Neural cell (in vitro differentiated cells): ENCODE measurements at regions not wholly inside any gene's neighbourhood (a gene's known extent, or its start where the extent isn't known, plus 50 kb on each side); places are given as distances from the start of the nearest gene placed in this dataset.

Experiments used
- H2AFZ ChIP-seq: fragments of 200-600, 300-800 bp; sonication (generic), shearing (Covaris generic); 2 replicates; pipeline ENCODE4 v1.6.0; 2014; ENCODE audit warnings: low read depth, mild to moderate bottlenecking, antibody characterized with exemption, low read length, moderate library complexity
- H3F3A ChIP-seq: fragments of 200-600 bp; shearing (Covaris generic); 2 replicates; pipeline ENCODE4 v1.6.1; 2016; ENCODE audit warnings: mild to moderate bottlenecking, moderate library complexity, mixed read lengths, antibody characterized with exemption, low read length; ENCODE audit not compliant: insufficient read depth, poor library complexity, severe bottlenecking
- H3K27ac ChIP-seq: fragments of 200-600, 300-800 bp; sonication (generic), shearing (Covaris generic); 2 replicates; pipeline ENCODE4 v1.5.1; 2014; ENCODE audit warnings: mild to moderate bottlenecking, low read length, moderate library complexity
- H3K27me3 ChIP-seq: fragments of 300-800, 200-600 bp; sonication (generic), shearing (Covaris generic); 2 replicates; pipeline ENCODE4 v1.6.0; 2014; ENCODE audit warnings: mild to moderate bottlenecking, low read depth, low read length, moderate library complexity; ENCODE audit not compliant: insufficient read depth
- H3K36me3 ChIP-seq: fragments of 300-800, 200-600 bp; sonication (generic), shearing (Covaris generic); 2 replicates; pipeline ENCODE4 v1.5.1; 2014; ENCODE audit warnings: mild to moderate bottlenecking, antibody characterized with exemption, low read length, moderate library complexity; ENCODE audit not compliant: insufficient read depth
- H3K4me2 ChIP-seq: fragments of 300-800, 200-600 bp; sonication (generic), shearing (Covaris generic); 2 replicates; pipeline ENCODE4 v1.6.0; 2014; ENCODE audit warnings: mild to moderate bottlenecking, low read length
- H3K4me3 ChIP-seq: fragments of 300-800, 200-600 bp; sonication (generic), shearing (Covaris generic); 2 replicates; pipeline ENCODE4 v1.5.1; 2014; ENCODE audit warnings: mild to moderate bottlenecking, low read length, moderate library complexity
- H3K79me2 ChIP-seq: fragments of 200-600 bp; shearing (Covaris generic); replicated peaks from 2 replicates; pipeline ENCODE4 v1.6.0; 2014; ENCODE audit warnings: mild to moderate bottlenecking, low read length, moderate library complexity; ENCODE audit not compliant: insufficient read depth
- H3K9ac ChIP-seq: fragments of 300-800, 200-600 bp; sonication (generic), shearing (Covaris generic); 2 replicates; pipeline ENCODE4 v1.6.1; 2016; ENCODE audit warnings: mild to moderate bottlenecking, low read length, mixed read lengths
- H3K9me2 ChIP-seq: fragments of 200-600 bp; shearing (Covaris generic); 2 replicates; pipeline ENCODE4 v1.6.1; 2016; ENCODE audit warnings: mild to moderate bottlenecking, low read length, mixed read lengths; ENCODE audit not compliant: insufficient read depth
- H3K9me3 ChIP-seq: fragments of 200-600, 300-800 bp; sonication (generic), shearing (Covaris generic); 2 replicates; pipeline ENCODE4 v1.6.1; 2016; ENCODE audit warnings: mild to moderate bottlenecking, mixed run types, low read length, moderate library complexity, mixed read lengths
- H4K20me1 ChIP-seq: fragments of 200-600 bp; shearing (Covaris generic); 2 replicates; pipeline ENCODE4 v1.6.1; 2016; ENCODE audit warnings: mild to moderate bottlenecking, mixed run types; ENCODE audit not compliant: insufficient read depth
- CTCF ChIP-seq: fragments of 450-650 bp; IDR thresholded peaks from 2 replicates; pipeline ENCODE4 v1.5.1; 2014; ENCODE audit warnings: antibody characterized with exemption, mild to moderate bottlenecking, moderate library complexity; ENCODE audit not compliant: poor library complexity, severe bottlenecking
- EP300 ChIP-seq: fragments of 450-650 bp; conservative IDR thresholded peaks from 2 replicates; pipeline ENCODE4 v1.6.1; 2014; ENCODE audit warnings: antibody characterized with exemption, mild to moderate bottlenecking, moderate library complexity; ENCODE audit not compliant: poor library complexity, severe bottlenecking
- EZH2 ChIP-seq: fragments of 200-600, 300-800 bp; shearing (Covaris generic), sonication (generic); IDR thresholded peaks from 2 replicates; pipeline ENCODE4 v1.6.1; 2014; ENCODE audit warnings: antibody characterized with exemption, low read length, borderline replicate concordance, mild to moderate bottlenecking; ENCODE audit not compliant: insufficient read depth, poor library complexity, severe bottlenecking
- MXI1 ChIP-seq: fragments of 450-650 bp; conservative IDR thresholded peaks from 2 replicates; pipeline ENCODE4 v1.6.1; 2014; ENCODE audit warnings: antibody characterized with exemption, mild to moderate bottlenecking; ENCODE audit not compliant: poor library complexity, severe bottlenecking
- POLR2AphosphoS5 ChIP-seq: IDR thresholded peaks from 2 replicates; pipeline ENCODE4 v1.6.1; 2012
- RAD21 ChIP-seq: fragments of 450-650 bp; conservative IDR thresholded peaks from 2 replicates; pipeline ENCODE4 v1.6.1; 2014; ENCODE audit warnings: antibody characterized with exemption, mild to moderate bottlenecking, moderate library complexity
- REST ChIP-seq: IDR thresholded peaks from 2 replicates; pipeline ENCODE4 v1.6.1; 2012; ENCODE audit warnings: borderline replicate concordance
- SMC3 ChIP-seq: fragments of 450-650 bp; conservative IDR thresholded peaks from 2 replicates; pipeline ENCODE4 v1.6.1; 2014; ENCODE audit warnings: antibody characterized with exemption, mild to moderate bottlenecking, moderate library complexity; ENCODE audit not compliant: poor library complexity
- TAF1 ChIP-seq: IDR thresholded peaks from 2 replicates; pipeline ENCODE4 v1.6.1; 2012; ENCODE audit warnings: low read depth

- Histone ChIP-seq H3K4me3 (no peak overlapping the region), H3K9ac (no peak overlapping the region), H3K27ac (no peak overlapping the region), H3K79me2 (no peaks in the 10 kb centered on the region), H3K9me3 (no peaks in the 10 kb centered on the region), H3F3A (no peaks in the 10 kb centered on the region), H3K27me3 (no peaks in the 10 kb centered on the region), H2AFZ (no peak overlapping the region), H3K36me3 (no peaks in the 10 kb centered on the region), H3K9me2 (no peaks in the 10 kb centered on the region), H4K20me1 (no peaks in the 10 kb centered on the region), H3K4me2 (no peak overlapping the region)
- TF ChIP-seq POLR2AphosphoS5: no peak
- no peak for TF ChIP-seq RAD21
- TF ChIP-seq SMC3: no peak
- TF ChIP-seq EP300: no peak
- TF ChIP-seq MXI1: no peak
- TF ChIP-seq TAF1: no peak
- TF ChIP-seq CTCF: no peak
- TF ChIP-seq EZH2: no peak
- TF ChIP-seq REST: no peak
Observed at GRCh38 chr6:142551274-142551811, 249.5 kb downstream of the ADGRG6 start.

GRCh38 chr6:142558786-142559185 lies 257.0 kb downstream of the ADGRG6 start:
- Histone ChIP-seq H3K4me3 (no peak overlapping the region), H4K20me1 (no peaks in the 10 kb centered on the region), H3K9ac (no peak overlapping the region), H3K27ac (no peak overlapping the region), H3K27me3 (no peaks in the 10 kb centered on the region), H3K9me2 (no peaks in the 10 kb centered on the region), H3K79me2 (no peaks in the 10 kb centered on the region), H3K36me3 (no peaks in the 10 kb centered on the region), H3F3A (no peaks in the 10 kb centered on the region), H3K9me3 (no peaks in the 10 kb centered on the region), H3K4me2 (no peak overlapping the region), H2AFZ (no peak overlapping the region)
- TF ChIP-seq CTCF (no peak), SMC3 (no peak)
